Effector memory CD4-positive, alpha-beta T cell (primary cell): ENCODE measurements at regions not wholly inside any gene's neighbourhood (a gene's known extent, or its start where the extent isn't known, plus 50 kb on each side); places are given as distances from the start of the nearest gene placed in this dataset.

ENCODE experiments used
- DNase-seq, 3 donors: peaks; one replicate each; pipeline ENCODE4 v3.0.0-alpha.2; 2020
- H3K27ac ChIP-seq: 2 replicates; pipeline ENCODE4 v1.7.0; 2013; ENCODE audit warnings: mild to moderate bottlenecking, low read length, moderate library complexity; ENCODE audit not compliant: insufficient read depth, poor library complexity, severe bottlenecking
- H3K27me3 ChIP-seq: replicated peaks from 2 replicates; pipeline ENCODE4 v1.7.0; 2013; ENCODE audit warnings: mild to moderate bottlenecking, low read length; ENCODE audit not compliant: insufficient read depth, control insufficient read depth, poor library complexity, severe bottlenecking
- H3K36me3 ChIP-seq: 2 replicates; pipeline ENCODE4 v1.7.0; 2013; ENCODE audit warnings: mild to moderate bottlenecking, low read length, moderate library complexity; ENCODE audit not compliant: control insufficient read depth, insufficient read depth
- H3K4me1 ChIP-seq: 2 replicates; pipeline ENCODE4 v1.7.0; 2013; ENCODE audit warnings: low read length, mild to moderate bottlenecking; ENCODE audit not compliant: control insufficient read depth, insufficient read depth, poor library complexity, severe bottlenecking
- H3K4me3 ChIP-seq: 2 replicates; pipeline ENCODE4 v1.7.0; 2013; ENCODE audit warnings: low read length, low read depth, mild to moderate bottlenecking; ENCODE audit not compliant: insufficient read depth, poor library complexity, severe bottlenecking
- H3K9me3 ChIP-seq: 2 replicates; pipeline ENCODE4 v1.7.0; 2013; ENCODE audit warnings: mild to moderate bottlenecking, low read length, moderate library complexity; ENCODE audit not compliant: control insufficient read depth

GRCh38 chr9:72471096-72471495 is 50.3 kb upstream of the TMC1 start:
- no peak for DNase-seq
- Histone ChIP-seq H3K4me1 (no peaks in the 10 kb centered on the region), H3K9me3 (no peaks in the 10 kb centered on the region), H3K27ac (no peak overlapping the region), H3K4me3 (no peak overlapping the region), H3K36me3 (no peaks in the 10 kb centered on the region), H3K27me3 (no peaks in the 10 kb centered on the region)

- H3K4me3 ChIP-seq, result no peak overlapping the region
- no peak overlapping the region for H3K27ac ChIP-seq
- no peaks in the 10 kb centered on the region for H3K36me3 ChIP-seq
- H3K27me3 ChIP-seq, result no peaks in the 10 kb centered on the region
- no peaks in the 10 kb centered on the region for H3K4me1 ChIP-seq
- no peaks in the 10 kb centered on the region for H3K9me3 ChIP-seq
- DNase-seq, result no peak
Measured at GRCh38 chr9:72467766-72468738, 53.4 kb upstream of the TMC1 start.

GRCh38 chr9:72465593-72465984 is 55.8 kb upstream of the TMC1 start:
- Histone ChIP-seq H3K4me3 (no peak overlapping the region), H3K4me1 (no peaks in the 10 kb centered on the region), H3K27ac (no peak overlapping the region), H3K27me3 (no peaks in the 10 kb centered on the region), H3K36me3 (no peaks in the 10 kb centered on the region), H3K9me3 (no peaks in the 10 kb centered on the region)
- DNase-seq, result no peak

DNA sequence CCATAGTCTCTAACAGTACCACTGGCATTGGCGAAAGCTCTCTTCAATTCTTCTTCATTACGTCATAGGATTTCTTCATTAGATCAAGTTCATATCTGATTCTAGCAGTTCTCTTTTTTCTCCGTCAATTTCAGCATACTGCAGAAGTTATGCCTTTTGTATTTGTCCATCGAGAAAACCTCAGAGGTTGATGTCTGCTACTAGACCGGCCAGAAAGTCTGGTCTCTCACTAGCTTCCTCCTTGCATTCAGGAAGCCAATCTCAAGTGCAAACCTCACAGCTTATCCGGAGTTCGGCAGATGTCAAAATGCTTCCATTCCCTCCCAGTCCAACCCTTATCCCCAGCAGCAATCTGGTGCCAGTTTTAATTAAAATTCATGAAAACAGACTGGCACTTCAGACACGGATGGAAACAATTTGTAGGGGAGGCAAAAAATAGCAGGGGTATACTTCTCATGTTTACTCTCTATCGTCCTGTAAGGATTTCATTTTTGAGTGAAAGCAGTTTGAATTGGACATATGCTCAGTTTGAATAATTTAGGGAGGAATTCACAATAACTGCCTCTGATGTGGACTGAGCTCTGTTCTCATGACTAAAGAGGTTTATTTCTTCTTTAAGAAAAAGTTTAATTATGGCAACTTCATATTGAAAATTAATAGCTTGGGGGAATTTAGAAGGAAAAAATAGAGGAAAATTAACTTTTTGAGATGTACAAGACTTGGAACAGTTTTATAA is 56.4 kb upstream of the TMC1 start:
- no peaks in the 10 kb centered on the region for H3K27me3 ChIP-seq

GRCh38 chr9:72462340-72462739 is 59.1 kb upstream of the TMC1 start:
- H3K36me3 ChIP-seq, result no peaks in the 10 kb centered on the region
- no peak overlapping the region for H3K27ac ChIP-seq
- H3K9me3 ChIP-seq, result no peaks in the 10 kb centered on the region
- no peak for DNase-seq
- H3K4me3 ChIP-seq, result no peak overlapping the region
- H3K4me1 ChIP-seq, result peaks cover 5% of the 10 kb centered on the region
- H3K27me3 ChIP-seq, result no peaks in the 10 kb centered on the region

More for the DNA sequence above, 56.4 kb upstream of the TMC1 start:
- Histone ChIP-seq H3K4me1 (no peaks in the 10 kb centered on the region), H3K36me3 (no peaks in the 10 kb centered on the region), H3K9me3 (no peaks in the 10 kb centered on the region), H3K4me3 (no peak overlapping the region), H3K27ac (no peak overlapping the region)
- DNase-seq, result no peak

GRCh38 chr9:72460342-72461312 is 60.8 kb upstream of the TMC1 start:
- H3K27ac ChIP-seq, result no peak overlapping the region
- H3K36me3 ChIP-seq, result no peaks in the 10 kb centered on the region
- no peak overlapping the region for H3K4me3 ChIP-seq
- DNase-seq, result no peak
- H3K27me3 ChIP-seq, result no peaks in the 10 kb centered on the region
- H3K9me3 ChIP-seq, result no peaks in the 10 kb centered on the region
- H3K4me1 ChIP-seq, result peaks cover 5% of the 10 kb centered on the region

- H3K9me3 ChIP-seq, result no peaks in the 10 kb centered on the region
- H3K36me3 ChIP-seq, result no peaks in the 10 kb centered on the region
- no peak overlapping the region for H3K4me3 ChIP-seq
- H3K27ac ChIP-seq, result no peak overlapping the region
- no peak for DNase-seq
- no peaks in the 10 kb centered on the region for H3K27me3 ChIP-seq
- H3K4me1 ChIP-seq, result peaks cover 5% of the 10 kb centered on the region
Measured at GRCh38 chr9:72459308-72459707, 62.1 kb upstream of the TMC1 start.

DNA sequence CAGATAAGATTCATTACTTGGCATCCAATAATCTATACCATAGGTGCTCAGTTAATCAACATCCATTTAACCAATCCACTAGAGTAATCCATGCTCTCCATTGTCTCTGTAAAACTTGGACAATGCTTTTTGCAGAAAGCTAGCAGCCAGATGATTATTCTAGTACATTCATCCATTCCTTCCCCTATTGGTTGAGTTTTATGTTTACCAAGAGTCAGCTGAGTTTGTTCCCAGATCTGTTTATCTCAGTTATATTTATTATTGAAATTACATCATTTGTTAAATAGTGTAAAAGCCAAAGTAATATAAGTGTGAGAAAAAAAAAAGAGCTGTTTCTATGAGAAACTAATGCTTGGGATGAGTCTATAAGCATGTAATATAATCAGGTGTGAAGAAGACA is 63.3 kb upstream of the TMC1 start:
- DNase-seq, result no peak
- H3K27me3 ChIP-seq, result no peaks in the 10 kb centered on the region
- H3K4me3 ChIP-seq, result no peak overlapping the region
- H3K4me1 ChIP-seq, result peaks cover 5% of the 10 kb centered on the region
- H3K9me3 ChIP-seq, result no peaks in the 10 kb centered on the region
- no peak overlapping the region for H3K27ac ChIP-seq
- no peaks in the 10 kb centered on the region for H3K36me3 ChIP-seq

- no peak overlapping the region for H3K4me3 ChIP-seq
- DNase-seq, result no peak
- H3K36me3 ChIP-seq, result no peaks in the 10 kb centered on the region
- no peaks in the 10 kb centered on the region for H3K9me3 ChIP-seq
- peaks cover 5% of the 10 kb centered on the region for H3K4me1 ChIP-seq
- H3K27ac ChIP-seq, result no peak overlapping the region
- no peaks in the 10 kb centered on the region for H3K27me3 ChIP-seq
Measured at GRCh38 chr9:72457366-72457765, 64.0 kb upstream of the TMC1 start.
